ENCODE measurements at regions not wholly inside any gene's neighbourhood (a gene's known extent, or its start where the extent isn't known, plus 50 kb on each side); places are given as distances from the start of the nearest gene placed in this dataset.
"Not testable (repeated sequence)": the region's sequence is repeated elsewhere in the genome, so short reads cannot be mapped to it uniquely, and the experiment has no call there.

- DNase-seq: no peak
These were observed 590.2 kb upstream of the UBE2E2 start for GRCh38 chr3:22612927-22613326.

DNA sequence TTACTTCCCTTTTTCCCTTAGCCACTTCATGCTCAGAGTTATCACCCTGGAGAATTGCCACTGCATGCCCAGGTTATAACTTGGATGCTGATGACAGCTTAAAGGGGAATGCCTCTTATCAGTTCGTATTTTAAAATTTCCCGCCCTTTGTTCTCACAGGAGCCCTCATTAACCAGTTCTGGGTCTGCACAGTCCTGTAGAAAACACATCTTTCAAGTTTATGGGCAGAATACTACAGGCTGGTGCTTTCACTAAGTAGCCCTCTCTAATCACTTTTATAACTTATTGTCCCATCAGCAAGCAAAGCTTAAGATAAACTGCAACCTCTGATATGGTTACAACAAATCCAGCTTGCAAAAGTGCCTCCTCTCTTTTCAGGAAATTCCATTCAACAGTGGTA lies 587.3 kb upstream of the UBE2E2 start:
- DNase-seq: no peak

GRCh38 chr3:22617372-22617771 lies 585.8 kb upstream of the UBE2E2 start:
- DNase-seq: no peak

DNA sequence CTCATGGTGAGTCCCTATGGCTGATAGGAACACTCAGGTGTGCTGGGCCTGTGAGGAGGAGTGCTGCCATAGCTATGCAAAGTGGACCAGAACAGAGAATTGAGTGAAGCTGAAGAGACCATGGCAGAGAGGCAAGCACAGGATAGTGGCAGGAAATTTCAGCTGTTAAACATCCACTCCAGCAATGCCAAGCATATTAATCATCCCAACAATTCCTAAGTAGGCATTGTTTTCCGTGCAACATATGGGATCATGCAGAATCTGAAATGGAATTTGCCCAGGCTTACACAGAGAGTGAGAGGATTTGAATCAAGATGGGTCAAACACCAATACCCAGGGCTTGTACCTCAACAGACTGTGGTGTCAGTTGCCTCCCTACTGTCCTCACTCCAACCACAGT lies 582.6 kb upstream of the UBE2E2 start:
- DNase-seq: no peak

- DNase-seq: no peak
These were observed 581.8 kb upstream of the UBE2E2 start for GRCh38 chr3:22621205-22621809.

GRCh38 chr3:22627993-22628499 lies 575.1 kb upstream of the UBE2E2 start:
- DNase-seq: no peak

GRCh38 chr3:22632536-22632935 lies 570.6 kb upstream of the UBE2E2 start:
- no peak for DNase-seq

DNA sequence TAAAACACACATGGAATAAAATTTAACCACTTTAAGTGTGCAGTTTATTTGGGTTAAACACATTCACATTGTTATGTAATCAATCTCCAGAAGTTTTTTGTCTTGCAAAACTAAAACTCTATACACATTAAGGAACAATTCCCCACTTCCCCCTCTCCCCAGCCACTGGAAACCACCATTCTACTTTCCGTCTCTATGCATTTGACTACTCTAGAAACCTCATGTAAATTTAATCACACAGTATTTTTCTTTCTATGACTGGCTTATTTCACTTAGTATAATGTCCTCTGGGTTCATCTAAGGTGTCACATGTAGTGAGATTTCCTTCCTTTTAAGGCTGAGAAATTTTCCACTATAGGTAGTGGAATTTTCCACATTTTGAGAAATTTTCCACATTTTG lies 568.7 kb upstream of the UBE2E2 start:
- DNase-seq: no peak

DNA sequence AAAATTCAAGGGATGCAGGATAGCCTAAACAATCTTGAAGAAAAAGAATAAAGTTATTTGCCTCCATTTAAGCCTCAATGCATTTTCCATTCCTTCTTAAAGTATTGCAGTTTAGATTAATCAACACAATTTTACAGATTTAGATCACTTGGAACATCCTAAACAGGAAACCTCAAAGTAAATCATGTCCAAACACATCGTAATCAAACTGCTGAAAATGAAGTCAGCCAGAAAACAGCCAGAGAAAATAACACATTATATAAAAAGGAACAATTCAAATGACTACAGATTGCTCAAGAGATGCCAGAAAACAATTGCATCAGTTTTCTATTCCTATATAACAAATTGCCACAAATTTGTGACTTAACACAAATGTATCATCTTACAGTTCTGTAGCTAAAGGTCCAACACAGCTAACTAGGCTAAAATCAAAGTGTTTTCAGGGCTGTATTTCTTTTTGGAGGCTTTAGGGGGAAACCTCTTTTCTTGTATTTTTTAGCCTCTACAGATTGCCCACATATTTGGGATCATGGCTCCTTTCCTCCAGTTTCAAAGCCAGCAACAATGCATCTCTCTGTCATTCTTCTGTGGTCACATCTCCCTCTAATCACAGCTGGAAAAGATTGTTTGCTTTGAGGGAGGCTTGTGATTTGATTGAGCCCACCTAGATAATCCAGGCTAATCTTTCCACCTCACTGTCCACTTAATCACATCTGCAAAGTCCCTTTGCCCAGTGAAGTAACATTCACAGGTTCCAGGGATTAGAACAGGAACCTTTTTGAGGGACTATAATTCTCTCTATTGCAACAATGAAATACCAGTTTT lies 543.3 kb upstream of the UBE2E2 start:
- DNase-seq: no peak

- DNase-seq: no peak
These were observed 542.5 kb upstream of the UBE2E2 start for GRCh38 chr3:22660606-22661005.

GRCh38 chr3:22661121-22661700 lies 541.9 kb upstream of the UBE2E2 start:
- DNase-seq: no peak

DNA sequence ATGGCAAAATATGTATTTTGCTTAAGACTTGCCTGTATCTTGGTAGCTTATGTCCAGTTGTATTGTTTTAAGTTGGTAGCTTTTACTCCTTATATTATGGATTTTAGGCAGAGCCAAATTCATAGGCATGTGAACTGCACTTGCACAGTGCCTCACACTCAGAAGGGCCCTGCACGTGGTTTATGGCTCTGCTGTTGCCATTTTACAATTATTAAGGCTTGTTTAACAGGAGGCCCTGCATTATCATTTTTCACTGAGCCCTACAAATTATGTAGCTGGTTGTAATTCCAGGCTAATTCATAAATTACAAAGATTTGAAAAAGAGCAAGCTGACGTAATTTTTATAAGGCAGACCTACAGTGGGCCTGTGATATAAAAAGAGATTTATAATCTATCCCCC lies 537.6 kb upstream of the UBE2E2 start:
- DNase-seq: no peak

GRCh38 chr3:22666736-22667135 lies 536.4 kb upstream of the UBE2E2 start:
- DNase-seq: no peak

DNA sequence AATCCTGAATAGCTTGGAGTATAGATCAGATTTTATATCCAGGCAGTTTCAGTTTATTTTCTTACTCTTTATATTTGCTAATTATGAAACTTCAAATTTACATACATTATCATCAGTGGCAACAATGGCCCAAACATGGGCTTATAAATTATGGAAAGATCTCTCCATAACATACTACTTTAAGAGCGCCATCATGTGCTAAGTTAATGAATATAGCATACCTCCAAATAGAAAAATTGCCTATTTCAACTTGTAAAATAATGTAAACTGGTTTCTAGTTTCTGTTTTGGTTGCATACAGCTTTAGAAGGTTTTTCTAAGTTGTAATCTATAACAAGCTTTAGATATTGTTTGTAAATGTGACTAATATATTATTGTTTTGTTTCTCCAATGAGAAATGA lies 531.3 kb upstream of the UBE2E2 start:
- DNase-seq: no peak

GRCh38 chr3:22684739-22685138 lies 518.4 kb upstream of the UBE2E2 start:
- no peak for DNase-seq

DNA sequence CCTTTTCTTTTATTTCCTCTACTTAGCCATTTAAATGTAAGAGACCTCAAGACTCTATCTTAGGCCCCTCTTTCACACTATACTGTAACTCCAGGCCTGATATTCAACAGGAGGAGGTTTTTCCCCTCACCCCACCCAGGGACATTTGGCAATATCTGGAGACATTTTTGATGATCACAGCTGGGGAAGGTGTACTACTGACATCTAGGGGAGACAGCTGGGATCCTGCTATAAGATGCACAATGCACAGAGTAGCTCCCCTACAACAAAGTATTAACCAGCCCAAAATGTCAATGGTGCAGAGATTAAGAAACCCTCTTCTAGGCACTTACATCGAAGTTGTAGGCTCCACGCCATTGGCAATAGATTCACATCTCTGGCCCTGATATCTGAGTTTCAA lies 517.5 kb upstream of the UBE2E2 start:
- no peak for DNase-seq

GRCh38 chr3:22691407-22691806 lies 511.7 kb upstream of the UBE2E2 start:
- no peak for DNase-seq

- no peak for DNase-seq
These were observed 511.1 kb upstream of the UBE2E2 start for GRCh38 chr3:22691856-22692628.

GRCh38 chr3:22700876-22701275 lies 502.3 kb upstream of the UBE2E2 start:
- no peak for DNase-seq

DNA sequence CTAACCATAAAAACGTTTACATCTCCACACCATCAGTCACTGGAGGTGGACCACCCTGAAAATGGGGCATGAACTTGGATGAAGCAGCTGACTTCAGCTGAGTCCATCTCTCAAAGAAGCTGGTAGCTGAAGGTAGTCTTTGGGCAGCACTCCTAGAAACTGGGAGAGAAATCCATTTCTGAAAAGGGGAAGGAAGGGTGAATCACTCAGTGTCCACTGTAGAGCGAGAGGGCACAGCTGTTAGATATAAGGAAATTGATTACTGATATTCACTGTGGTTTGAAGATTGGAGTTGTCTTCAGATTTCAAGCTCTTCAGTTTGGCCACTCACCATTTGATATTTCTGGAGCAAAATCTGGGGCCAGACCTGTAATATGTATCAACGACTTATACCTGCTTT lies 499.0 kb upstream of the UBE2E2 start:
- DNase-seq: no peak

GRCh38 chr3:22704571-22705354 lies 498.4 kb upstream of the UBE2E2 start:
- no peak for DNase-seq

GRCh38 chr3:22706922-22707321 lies 496.2 kb upstream of the UBE2E2 start:
- not testable (repeated sequence) for DNase-seq

Data from activated gamma-delta T cell (primary cell).